RWPE1 (cell line): ENCODE measurements at regions not wholly inside any gene's neighbourhood (a gene's known extent, or its start where the extent isn't known, plus 50 kb on each side); places are given as distances from the start of the nearest gene placed in this dataset.

Experiments
- CTCF ChIA-PET: fragments of 350-600 bp; sonication (Branson Sonifier 250); formaldehyde crosslinking; extraction: SDS; loops from one replicate; lab custom pipeline; 2021; lab: Yijun Ruan, JAX
- POLR2A ChIA-PET: fragments of 400-600 bp; formaldehyde crosslinking; extraction: SDS; loops from one replicate; lab custom pipeline; 2020; ENCODE audit warnings: antibody characterized with exemption; ENCODE audit not compliant: low non-redundant PET; lab: Yijun Ruan, JAX
- DNase-seq: peaks from one replicate; pipeline ENCODE4 v3.0.0; 2012; ENCODE audit warnings: low spot score
- H3K27ac ChIP-seq: fragments of 450-650 bp; 2 replicates; pipeline ENCODE4 v1.5.1; 2017
- CTCF ChIP-seq: fragments of 450-650 bp; conservative IDR thresholded peaks from 2 replicates; pipeline ENCODE4 v1.5.1; 2017; ENCODE audit warnings: low read depth, mild to moderate bottlenecking

DNA sequence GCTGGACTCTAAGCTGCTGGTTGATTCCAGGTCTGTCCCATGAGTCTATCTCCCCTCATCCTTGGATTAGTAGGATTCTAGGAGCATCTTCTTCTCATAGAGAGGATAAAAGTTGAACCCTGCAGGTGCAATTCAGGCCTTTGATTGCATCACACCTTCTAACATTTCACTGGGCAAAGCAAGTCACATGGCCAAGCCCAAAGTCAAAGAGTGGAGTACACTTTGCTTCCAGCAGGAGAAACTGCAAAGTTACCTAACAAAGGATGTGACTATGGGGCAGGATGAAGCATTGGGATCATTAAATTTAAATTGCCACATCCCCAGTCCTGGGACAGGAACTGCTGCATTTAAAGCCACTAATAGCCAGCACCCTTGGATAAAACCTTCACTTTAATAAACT, 51.0 kb upstream of the EGFLAM start:
- H3K27ac ChIP-seq = no peak overlapping the region
- no peak for TF ChIP-seq CTCF
- no peak for DNase-seq
- ChIA-PET POLR2A (no interaction called here), CTCF (interaction anchor here (0.6 to 0.8 kb wide), 5 partner anchors 8 to 1258 kb away, joined by 3 to 7 read pairs (median 3); no protein-coding TSS in a partner anchor)

DNA sequence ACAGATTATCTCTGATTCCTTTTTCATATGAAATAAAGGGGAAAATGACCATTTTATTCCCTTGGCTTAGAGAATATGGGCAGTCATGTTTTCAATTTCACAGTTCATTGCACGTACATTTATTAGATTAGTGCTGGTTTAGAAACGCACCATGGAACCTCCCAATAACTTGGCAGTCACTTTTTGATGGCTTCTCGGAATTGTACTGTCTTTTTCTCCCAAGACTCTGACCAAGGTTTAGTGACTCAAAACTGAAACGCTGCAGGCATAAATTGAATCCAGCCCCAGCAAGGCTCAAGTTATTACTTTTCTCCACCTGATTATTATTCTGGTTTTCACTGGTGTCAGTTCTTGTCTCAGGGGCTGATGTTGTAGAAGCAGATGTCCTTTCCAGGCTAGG, 55.6 kb upstream of the EGFLAM start:
- TF ChIP-seq CTCF = no peak
- CTCF ChIA-PET = no interaction called here
- POLR2A ChIA-PET = no interaction called here
- no peak overlapping the region for H3K27ac ChIP-seq
- DNase-seq = no peak

- ChIA-PET CTCF (no interaction called here), POLR2A (no interaction called here)
- H3K27ac ChIP-seq = no peak overlapping the region
- TF ChIP-seq CTCF = no peak
- no peak for DNase-seq
Measured at GRCh38 chr5:38200872-38201557, 57.3 kb upstream of the EGFLAM start.

DNA sequence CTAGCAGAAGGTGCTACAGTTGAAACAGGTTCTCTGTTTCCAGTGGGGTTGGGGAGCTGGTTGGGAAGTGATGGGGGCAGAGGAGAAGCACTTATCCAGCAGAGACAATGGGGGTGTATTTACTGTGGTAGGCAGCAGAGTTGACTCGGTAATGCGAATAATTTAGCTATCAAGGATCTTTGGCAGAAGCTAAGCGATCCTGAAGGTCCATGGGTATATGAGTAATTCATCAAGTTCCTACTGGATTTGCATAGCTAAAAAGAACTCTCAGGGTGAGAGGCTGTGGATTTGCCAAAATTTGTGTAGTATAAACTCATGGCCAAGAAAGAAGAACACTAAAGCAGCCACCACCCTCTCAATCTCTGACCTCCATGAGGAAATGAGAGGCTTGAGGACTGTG, 61.2 kb upstream of the EGFLAM start:
- TF ChIP-seq CTCF = no peak
- ChIA-PET POLR2A (no interaction called here), CTCF (no interaction called here)
- H3K27ac ChIP-seq = no peak overlapping the region
- no peak for DNase-seq

- CTCF ChIA-PET = interaction anchor here (0.6 to 2.3 kb wide), 15 partner anchors 27 to 780 kb away, joined by 3 to 23 read pairs (median 4); partner anchors contain the start of gene GDNF
- POLR2A ChIA-PET = interaction anchor here (0.6 kb wide), 1 partner anchor 56 kb away, joined by 3 read pairs; no protein-coding TSS in a partner anchor
Measured at GRCh38 chr5:38193015-38193581, 65.3 kb upstream of the EGFLAM start.

DNA sequence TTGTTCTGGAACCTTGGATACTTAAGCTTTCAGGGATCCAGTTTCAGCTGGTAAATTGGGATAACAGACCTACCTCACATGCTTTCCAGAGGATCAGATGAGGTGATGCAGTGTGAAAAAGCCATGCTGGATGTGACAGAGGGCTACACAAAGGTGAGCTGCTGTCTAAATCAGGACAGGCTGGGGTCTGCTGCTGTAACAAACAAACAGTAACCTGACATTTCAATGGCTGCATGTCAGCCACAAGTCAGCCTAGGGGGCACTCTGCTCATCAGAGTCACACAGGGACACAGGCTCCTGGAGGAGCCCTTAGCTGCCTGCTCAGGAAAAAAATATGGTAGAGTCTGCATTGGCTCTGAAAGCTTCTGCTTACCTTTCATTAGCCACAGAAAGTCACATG, 66.7 kb upstream of the EGFLAM start:
- ChIA-PET CTCF (interaction anchor here (0.5 to 2.3 kb wide), 4 partner anchors 122 to 779 kb away, joined by 4 to 23 read pairs (median 10); partner anchors contain the start of gene GDNF), POLR2A (no interaction called here)
- H3K27ac ChIP-seq = no peak overlapping the region
- no peak for TF ChIP-seq CTCF
- DNase-seq = no peak

More at GRCh38 chr5:38193015-38193581, 65.3 kb upstream of the EGFLAM start:
- TF ChIP-seq CTCF = peak; percentile 93
- no peak overlapping the region for H3K27ac ChIP-seq
- peak; percentile 83 for DNase-seq
